ENCODE measurements at regions not wholly inside any gene's neighbourhood (a gene's known extent, or its start where the extent isn't known, plus 50 kb on each side); places are given as distances from the start of the nearest gene placed in this dataset.
A peak's percentile ranks its signal among the peaks of the same experiment; 100 is the strongest.
"Not testable (repeated sequence)": the region's sequence is repeated elsewhere in the genome, so short reads cannot be mapped to it uniquely, and the experiment has no call there.

DNA sequence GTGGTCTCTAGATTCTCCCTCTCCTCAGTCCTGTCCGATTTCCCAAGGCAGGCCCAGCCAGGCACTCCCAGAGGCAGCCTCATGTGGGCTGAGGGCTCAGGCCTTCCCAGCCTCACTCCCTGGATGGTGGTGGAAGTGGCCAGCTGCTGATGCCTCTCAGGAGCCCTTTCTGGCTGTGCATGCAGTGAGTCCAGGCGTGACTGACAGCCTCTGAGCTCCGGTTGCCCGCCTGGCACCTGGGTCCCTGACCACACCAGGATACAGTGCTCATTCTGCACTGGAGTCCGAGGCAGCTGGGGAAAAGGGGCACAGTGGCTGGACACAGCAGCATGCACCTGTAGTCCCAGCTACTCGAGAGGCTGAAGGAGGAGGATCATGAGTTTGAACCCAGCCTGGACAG is 132.6 kb downstream of the CUL2 start:
- TF ChIP-seq ZFX (IDR thresholded peaks at IDR 0.05; ENCODE audit: borderline replicate concordance) = no peak
- TF ChIP-seq, protein P1, sequence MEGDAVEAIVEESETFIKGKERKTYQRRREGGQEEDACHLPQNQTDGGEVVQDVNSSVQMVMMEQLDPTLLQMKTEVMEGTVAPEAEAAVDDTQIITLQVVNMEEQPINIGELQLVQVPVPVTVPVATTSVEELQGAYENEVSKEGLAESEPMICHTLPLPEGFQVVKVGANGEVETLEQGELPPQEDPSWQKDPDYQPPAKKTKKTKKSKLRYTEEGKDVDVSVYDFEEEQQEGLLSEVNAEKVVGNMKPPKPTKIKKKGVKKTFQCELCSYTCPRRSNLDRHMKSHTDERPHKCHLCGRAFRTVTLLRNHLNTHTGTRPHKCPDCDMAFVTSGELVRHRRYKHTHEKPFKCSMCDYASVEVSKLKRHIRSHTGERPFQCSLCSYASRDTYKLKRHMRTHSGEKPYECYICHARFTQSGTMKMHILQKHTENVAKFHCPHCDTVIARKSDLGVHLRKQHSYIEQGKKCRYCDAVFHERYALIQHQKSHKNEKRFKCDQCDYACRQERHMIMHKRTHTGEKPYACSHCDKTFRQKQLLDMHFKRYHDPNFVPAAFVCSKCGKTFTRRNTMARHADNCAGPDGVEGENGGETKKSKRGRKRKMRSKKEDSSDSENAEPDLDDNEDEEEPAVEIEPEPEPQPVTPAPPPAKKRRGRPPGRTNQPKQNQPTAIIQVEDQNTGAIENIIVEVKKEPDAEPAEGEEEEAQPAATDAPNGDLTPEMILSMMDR (IDR thresholded peaks at IDR 0.05) = no peak
- no peak overlapping the region for H3K27ac ChIP-seq

DNA sequence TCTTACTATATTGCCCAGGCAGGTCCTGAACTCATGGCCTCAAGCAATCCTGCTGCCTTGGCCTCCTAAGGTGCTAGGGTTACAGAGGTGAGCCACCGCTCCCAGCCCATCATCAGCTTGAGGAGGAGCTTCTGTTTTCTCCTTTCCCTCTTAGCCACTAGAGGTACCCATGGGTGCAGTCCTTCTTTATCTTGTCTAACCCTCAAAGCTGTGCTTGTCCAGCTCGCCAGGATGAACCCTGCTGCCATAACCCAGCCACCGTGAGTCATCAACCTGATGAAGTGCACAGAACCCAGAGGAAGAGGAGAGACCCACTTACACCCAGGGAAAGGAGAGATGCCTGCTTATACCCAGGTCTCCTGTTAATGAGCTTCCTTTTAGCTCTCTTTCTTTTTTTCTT is 133.4 kb downstream of the CUL2 start:
- TF ChIP-seq ZFX (IDR thresholded peaks at IDR 0.05; ENCODE audit: borderline replicate concordance) = no peak
- TF ChIP-seq, protein P1 (IDR thresholded peaks at IDR 0.05) = no peak
- H3K27ac ChIP-seq = no peak overlapping the region

DNA sequence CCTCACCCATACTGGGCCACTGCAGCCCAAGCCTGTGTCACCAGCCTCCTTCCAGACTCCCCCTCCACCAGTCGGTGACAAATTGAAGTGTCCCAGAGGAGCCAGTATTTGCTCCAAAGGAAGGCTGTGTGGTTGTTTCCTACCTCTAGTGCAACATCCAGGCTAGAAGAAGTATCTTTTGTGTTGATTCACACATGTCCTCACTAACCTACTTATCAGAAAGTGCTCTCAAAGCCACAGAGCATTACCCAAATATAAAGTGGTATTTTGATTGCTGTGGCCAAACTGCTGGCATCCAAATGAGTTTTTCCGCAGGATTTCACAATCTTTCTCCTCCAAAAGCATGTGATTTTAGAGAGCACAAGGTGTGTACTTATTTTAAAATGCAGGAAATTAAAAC is 134.8 kb downstream of the CUL2 start:
- H3K27ac ChIP-seq = no peak overlapping the region
- TF ChIP-seq ZFX (IDR thresholded peaks at IDR 0.05; ENCODE audit: borderline replicate concordance) = no peak
- TF ChIP-seq, protein P1 (IDR thresholded peaks at IDR 0.05) = no peak

DNA sequence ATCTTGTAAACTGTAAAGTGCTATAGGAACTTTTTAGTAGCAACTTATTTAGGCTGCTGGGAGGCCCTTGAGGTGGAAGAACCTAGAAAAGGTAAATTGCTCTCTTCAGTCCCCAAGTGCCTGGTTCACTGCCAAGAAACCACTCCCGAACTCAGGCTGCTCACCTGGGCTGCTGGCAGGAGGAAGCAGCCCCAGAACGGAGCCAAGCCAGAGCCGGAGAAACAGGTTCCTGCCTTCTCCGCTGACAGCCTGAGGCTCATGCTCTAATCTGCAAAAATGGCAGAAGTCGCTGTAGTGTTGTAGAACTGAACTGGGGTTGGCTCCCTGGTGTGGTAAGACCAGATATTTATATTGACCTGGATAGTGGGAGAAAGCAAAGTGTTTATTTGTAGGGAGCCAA is 136.0 kb downstream of the CUL2 start:
- TF ChIP-seq ZFX (IDR thresholded peaks at IDR 0.05; ENCODE audit: borderline replicate concordance) = no peak
- TF ChIP-seq, protein P1 (IDR thresholded peaks at IDR 0.05) = 0 out of 2 replicates have a peak, but pooled peaks have one; percentile 1
- peak overlapping the region; percentile 56 for H3K27ac ChIP-seq

DNA sequence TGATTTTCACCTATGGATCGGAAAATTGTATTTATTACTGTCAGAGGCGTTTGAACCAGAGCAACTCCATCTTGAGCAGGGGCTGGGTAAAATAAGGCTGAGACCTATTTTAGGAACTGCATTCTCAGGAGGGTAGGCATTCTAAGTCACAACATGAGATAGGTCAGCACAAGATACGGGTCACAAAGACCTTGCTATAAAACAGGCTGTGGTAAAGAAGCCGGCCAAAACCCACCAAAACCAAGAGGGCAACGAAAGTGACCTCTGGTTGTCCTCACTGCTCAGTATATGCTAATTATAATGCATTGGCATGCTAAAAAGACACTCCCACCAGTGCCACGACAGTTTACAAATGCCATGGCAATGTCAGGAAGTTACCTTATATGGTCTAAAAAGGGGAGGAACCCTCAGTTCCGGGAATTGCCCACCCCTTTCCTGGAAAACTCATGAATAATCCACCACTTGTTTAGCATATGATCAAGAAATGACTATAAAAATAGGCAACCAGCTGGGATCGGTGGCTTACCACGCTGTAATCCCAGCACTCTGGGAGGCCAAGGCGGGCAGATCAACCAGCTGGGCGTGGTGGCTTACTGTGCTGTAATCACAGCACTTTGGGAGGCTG is 136.3 kb upstream of the PARD3 start:
- H3K27ac ChIP-seq = 0 out of 2 replicates have a peak overlapping the region, but pooled peaks have one; percentile 10

DNA sequence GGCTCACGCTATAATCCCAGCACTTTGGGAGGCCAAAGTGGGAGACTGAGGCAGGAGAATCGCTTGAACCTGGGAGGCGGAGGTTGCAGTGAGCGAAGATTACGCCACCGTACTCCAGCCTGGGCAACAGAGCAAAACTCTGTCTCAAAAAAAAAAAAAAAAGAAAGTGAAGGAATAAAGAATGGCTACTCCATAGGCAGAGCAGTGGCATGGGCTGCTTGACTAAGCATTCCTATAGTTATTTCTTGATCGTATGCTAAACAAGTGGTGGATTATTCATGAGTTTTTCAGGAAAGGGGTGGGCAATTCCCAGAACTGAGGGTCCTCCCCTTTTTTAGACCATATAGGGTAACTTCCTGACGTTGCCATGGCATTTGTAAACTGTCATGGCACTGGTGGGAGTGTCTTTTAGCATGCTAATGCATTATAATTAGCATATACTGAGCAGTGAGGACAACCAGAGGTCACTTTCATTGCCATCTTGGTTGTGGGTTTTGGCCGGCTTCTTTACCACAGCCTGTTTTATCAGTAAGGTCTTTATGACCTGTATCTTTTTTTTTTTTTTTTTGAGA is 130.9 kb upstream of the PARD3 start:
- H3K27ac ChIP-seq = not testable (repeated sequence)

DNA sequence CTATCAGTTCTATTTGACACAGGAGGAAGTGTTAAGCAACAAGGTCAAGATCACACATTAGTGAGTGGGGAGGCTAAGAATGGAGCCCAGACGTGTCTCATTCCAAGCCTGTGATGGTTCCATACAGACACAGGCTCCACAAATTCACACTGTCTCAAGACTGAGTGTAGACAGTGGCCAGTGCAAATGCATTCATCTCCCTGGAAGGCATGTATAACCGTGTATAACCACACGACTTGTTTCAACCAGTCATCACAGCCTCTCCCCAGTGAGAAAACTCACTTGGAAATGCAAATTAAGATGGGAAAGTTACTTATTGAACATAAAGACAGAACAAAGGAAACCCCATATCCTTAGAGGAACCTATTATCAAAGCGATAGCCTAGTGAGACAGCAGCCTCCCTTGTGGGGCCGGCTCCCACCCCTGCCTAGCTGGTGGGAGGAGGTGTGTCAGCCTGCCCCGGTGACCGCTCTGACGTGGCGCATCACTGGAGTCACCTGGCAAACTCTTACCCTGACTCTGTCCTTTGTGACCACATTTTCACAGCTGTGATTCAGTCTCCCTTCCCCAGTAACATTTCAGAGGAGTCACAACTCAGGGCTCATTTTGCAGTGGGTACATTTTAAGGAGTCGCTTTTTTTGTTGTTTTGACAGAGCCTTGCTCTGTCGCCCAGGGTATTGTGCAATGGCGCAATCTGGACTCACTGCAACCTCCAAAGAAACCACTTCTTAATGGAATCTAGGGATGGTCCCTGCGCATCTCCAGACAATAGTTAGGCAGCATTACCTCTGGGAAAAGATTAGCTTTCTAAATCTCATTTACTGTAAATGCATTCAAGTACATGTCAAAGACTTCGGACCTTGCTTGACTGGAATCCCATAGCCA is 126.6 kb upstream of the PARD3 start:
- no peak overlapping the region for H3K27ac ChIP-seq
- no peak for TF ChIP-seq ZFX (IDR thresholded peaks at IDR 0.05; ENCODE audit: borderline replicate concordance)
- TF ChIP-seq, protein P1 (IDR thresholded peaks at IDR 0.05) = no peak

DNA sequence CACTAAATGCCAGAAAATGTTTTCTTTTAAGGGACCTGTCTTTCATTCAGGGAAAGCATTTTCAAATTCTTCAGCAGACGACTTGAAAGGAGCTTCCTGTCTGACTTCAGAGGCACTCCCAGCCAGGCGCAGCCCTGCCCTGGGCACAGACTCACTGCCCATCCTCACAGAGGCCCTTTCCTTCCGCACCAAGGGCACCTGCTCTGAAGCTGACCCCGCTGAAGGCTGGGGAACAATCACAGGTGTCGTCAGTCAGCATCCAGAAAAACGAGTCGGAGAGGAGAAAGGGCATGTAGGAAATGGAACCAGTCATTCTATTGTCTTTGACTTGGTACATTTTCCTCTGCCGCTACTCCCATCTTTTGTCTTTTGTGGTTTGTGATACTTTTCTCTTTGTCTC is 125.3 kb upstream of the PARD3 start:
- TF ChIP-seq, protein P1 (IDR thresholded peaks at IDR 0.05) = no peak
- TF ChIP-seq ZFX (IDR thresholded peaks at IDR 0.05; ENCODE audit: borderline replicate concordance) = no peak
- no peak overlapping the region for H3K27ac ChIP-seq

Data from 22Rv1 (cell line).